ENCODE measurements at regions not wholly inside any gene's neighbourhood (a gene's known extent, or its start where the extent isn't known, plus 50 kb on each side); places are given as distances from the start of the nearest gene placed in this dataset.

- ATAC-seq (no peak), DNase-seq (no peak)
- intact Hi-C loops (cut with DNase I) = no loop called here
These were observed 348.7 kb upstream of the GRAMD2B start for GRCh38 chr5:126074538-126074937.

- intact Hi-C loops (cut with DNase I) = no loop called here
- no peak for ATAC-seq
- no peak for DNase-seq
These were observed 343.9 kb upstream of the GRAMD2B start for GRCh38 chr5:126079266-126079665.

GRCh38 chr5:126081209-126081608 is 342.0 kb upstream of the GRAMD2B start:
- intact Hi-C loops (cut with DNase I) = no loop called here
- ATAC-seq = no peak

GRCh38 chr5:126093041-126093440 is 330.2 kb upstream of the GRAMD2B start:
- intact Hi-C loops (cut with DNase I) = no loop called here
- ATAC-seq = no peak
- no peak for DNase-seq

More at GRCh38 chr5:126081209-126081608, 342.0 kb upstream of the GRAMD2B start:
- no peak for DNase-seq

GRCh38 chr5:126093718-126094117 is 329.5 kb upstream of the GRAMD2B start:
- intact Hi-C loops (cut with DNase I) = no loop called here
- ATAC-seq = no peak
- no peak for DNase-seq

- ATAC-seq = no peak
- intact Hi-C loops (cut with DNase I) = no loop called here
- no peak for DNase-seq
These were observed 328.2 kb upstream of the GRAMD2B start for GRCh38 chr5:126094991-126095390.

GRCh38 chr5:126096442-126097006 is 326.7 kb upstream of the GRAMD2B start:
- ATAC-seq (no peak), DNase-seq (no peak)
- intact Hi-C loops (cut with DNase I) = no loop called here

GRCh38 chr5:126097876-126098275 is 325.3 kb upstream of the GRAMD2B start:
- intact Hi-C loops (cut with DNase I) = no loop called here
- ATAC-seq (no peak), DNase-seq (no peak)

GRCh38 chr5:126098330-126099017 is 324.7 kb upstream of the GRAMD2B start:
- no peak for ATAC-seq
- no peak for DNase-seq
- intact Hi-C loops (cut with DNase I) = no loop called here

- intact Hi-C loops (cut with DNase I) = no loop called here
- no peak for ATAC-seq
- no peak for DNase-seq
These were observed 324.1 kb upstream of the GRAMD2B start for GRCh38 chr5:126099077-126099476.

- no peak for ATAC-seq
- DNase-seq = no peak
- intact Hi-C loops (cut with DNase I) = no loop called here
These were observed 322.4 kb upstream of the GRAMD2B start for GRCh38 chr5:126100767-126101166.

GRCh38 chr5:126101901-126102300 is 321.3 kb upstream of the GRAMD2B start:
- ATAC-seq = no peak
- DNase-seq = no peak
- intact Hi-C loops (cut with DNase I) = no loop called here

- ATAC-seq = no peak
- intact Hi-C loops (cut with DNase I) = no loop called here
- no peak for DNase-seq
These were observed 320.2 kb upstream of the GRAMD2B start for GRCh38 chr5:126103050-126103449.

GRCh38 chr5:126103868-126104267 is 319.3 kb upstream of the GRAMD2B start:
- ATAC-seq = no peak
- intact Hi-C loops (cut with DNase I) = no loop called here
- DNase-seq = no peak

- intact Hi-C loops (cut with DNase I) = no loop called here
- ATAC-seq (no peak), DNase-seq (no peak)
These were observed 318.9 kb upstream of the GRAMD2B start for GRCh38 chr5:126104341-126104740.

- ATAC-seq = no peak
- intact Hi-C loops (cut with DNase I) = no loop called here
- DNase-seq = no peak
These were observed 318.3 kb upstream of the GRAMD2B start for GRCh38 chr5:126104951-126105350.

- intact Hi-C loops (cut with DNase I) = no loop called here
- ATAC-seq (no peak), DNase-seq (no peak)
These were observed 317.2 kb upstream of the GRAMD2B start for GRCh38 chr5:126106029-126106428.

GRCh38 chr5:126107381-126107780 is 315.8 kb upstream of the GRAMD2B start:
- no peak for DNase-seq
- intact Hi-C loops (cut with DNase I) = no loop called here
- no peak for ATAC-seq

- DNase-seq (no peak), ATAC-seq (no peak)
- intact Hi-C loops (cut with DNase I) = no loop called here
These were observed 314.7 kb upstream of the GRAMD2B start for GRCh38 chr5:126108470-126108869.

GRCh38 chr5:126115059-126115629 is 308.1 kb upstream of the GRAMD2B start:
- no peak for DNase-seq
- no peak for ATAC-seq
- intact Hi-C loops (cut with DNase I) = no loop called here

GRCh38 chr5:126117044-126117443 is 306.2 kb upstream of the GRAMD2B start:
- DNase-seq (no peak), ATAC-seq (no peak)
- intact Hi-C loops (cut with DNase I) = no loop called here

Measured in left cardiac atrium (tissue), 4 donors.